CD4-positive, alpha-beta T cell treated with Interleukin-10 for 1 hour (primary cell): ENCODE measurements at regions not wholly inside any gene's neighbourhood (a gene's known extent, or its start where the extent isn't known, plus 50 kb on each side); places are given as distances from the start of the nearest gene placed in this dataset.
A peak's percentile ranks its signal among the peaks of the same experiment; 100 is the strongest.
"Not testable (repeated sequence)": the region's sequence is repeated elsewhere in the genome, so short reads cannot be mapped to it uniquely, and the experiment has no call there.

ENCODE experiments used
- DNase-seq: peaks from one replicate; pipeline ENCODE4 v3.0.0-alpha.2; 2020

GRCh38 chr2:187198136-187198535 lies 249.9 kb downstream of the CALCRL start:
- DNase-seq: no peak

- DNase-seq: no peak
Measured at GRCh38 chr2:187194049-187194448, 254.0 kb downstream of the CALCRL start.

GRCh38 chr2:187188783-187189631 lies 259.0 kb downstream of the CALCRL start:
- DNase-seq: no peak

GRCh38 chr2:187187519-187187918 lies 260.5 kb downstream of the CALCRL start:
- DNase-seq: no peak

- DNase-seq: no peak
Measured at GRCh38 chr2:187180529-187180928, 267.5 kb downstream of the CALCRL start.

GRCh38 chr2:187178876-187179275 lies 269.2 kb downstream of the CALCRL start:
- not testable (repeated sequence) for DNase-seq

GRCh38 chr2:187177253-187177652 lies 270.8 kb downstream of the CALCRL start:
- no peak for DNase-seq

GRCh38 chr2:187174582-187174981 lies 273.5 kb downstream of the CALCRL start:
- no peak for DNase-seq

- no peak for DNase-seq
Measured at GRCh38 chr2:187171318-187171717, 276.7 kb downstream of the CALCRL start.

GRCh38 chr2:187169864-187170263 lies 278.2 kb downstream of the CALCRL start:
- no peak for DNase-seq

GRCh38 chr2:187168720-187169713 lies 279.0 kb downstream of the CALCRL start:
- no peak for DNase-seq

GRCh38 chr2:187167491-187167890 lies 280.6 kb downstream of the CALCRL start:
- no peak for DNase-seq

GRCh38 chr2:187165936-187166610 lies 282.0 kb downstream of the CALCRL start:
- DNase-seq: no peak

GRCh38 chr2:187158452-187158851 lies 289.6 kb downstream of the CALCRL start:
- no peak for DNase-seq

- no peak for DNase-seq
Measured at GRCh38 chr2:187157046-187157445, 291.0 kb downstream of the CALCRL start.

GRCh38 chr2:187155476-187155875 lies 292.6 kb downstream of the CALCRL start:
- DNase-seq: no peak

- no peak for DNase-seq
Measured at GRCh38 chr2:187150670-187151069, 297.4 kb downstream of the CALCRL start.

- DNase-seq: no peak
Measured at GRCh38 chr2:187148059-187148714, 299.2 kb upstream of the ZSWIM2 start.

- no peak for DNase-seq
Measured at GRCh38 chr2:187143537-187143936, 294.6 kb upstream of the ZSWIM2 start.

GRCh38 chr2:187139469-187139868 lies 290.5 kb upstream of the ZSWIM2 start:
- no peak for DNase-seq

- peak; percentile 5 for DNase-seq
Measured at GRCh38 chr2:187138265-187138664, 289.3 kb upstream of the ZSWIM2 start.

- no peak for DNase-seq
Measured at GRCh38 chr2:187136646-187137045, 287.7 kb upstream of the ZSWIM2 start.

- no peak for DNase-seq
Measured at GRCh38 chr2:187134306-187134705, 285.3 kb upstream of the ZSWIM2 start.
